Hematopoietic multipotent progenitor cell treated with erythropoietin and hydrocortisone succinate and interleukin-3 and kit ligand, for 8 days (in vitro differentiated cells): ENCODE measurements at regions not wholly inside any gene's neighbourhood (a gene's known extent, or its start where the extent isn't known, plus 50 kb on each side); places are given as distances from the start of the nearest gene placed in this dataset.
"Not testable (repeated sequence)": the region's sequence is repeated elsewhere in the genome, so short reads cannot be mapped to it uniquely, and the experiment has no call there.

Experiments used
- DNase-seq: peaks from one replicate; pipeline ENCODE4 v3.0.0-alpha.2; 2015

- DNase-seq: no peak
These were observed 267.1 kb downstream of the TSN start for GRCh38 chr2:122022531-122022930.

GRCh38 chr2:122023059-122023864 lies 267.8 kb downstream of the TSN start:
- no peak for DNase-seq

GRCh38 chr2:122027510-122028217 lies 272.2 kb downstream of the TSN start:
- no peak for DNase-seq

GRCh38 chr2:122028371-122029100 lies 273.1 kb downstream of the TSN start:
- DNase-seq: no peak

GRCh38 chr2:122029456-122029855 lies 274.0 kb downstream of the TSN start:
- no peak for DNase-seq

GRCh38 chr2:122029945-122030344 lies 274.5 kb downstream of the TSN start:
- no peak for DNase-seq

GRCh38 chr2:122031544-122032263 lies 276.3 kb downstream of the TSN start:
- peak; percentile 9 for DNase-seq

- DNase-seq: no peak
These were observed 276.8 kb downstream of the TSN start for GRCh38 chr2:122032264-122032645.

GRCh38 chr2:122033778-122034177 lies 278.3 kb downstream of the TSN start:
- DNase-seq: no peak

- DNase-seq: no peak
These were observed 278.9 kb downstream of the TSN start for GRCh38 chr2:122034344-122034743.

- DNase-seq: no peak
These were observed 279.3 kb downstream of the TSN start for GRCh38 chr2:122034777-122035176.

- DNase-seq: not testable (repeated sequence)
These were observed 283.4 kb downstream of the TSN start for GRCh38 chr2:122038816-122039215.

GRCh38 chr2:122041455-122041854 lies 286.0 kb downstream of the TSN start:
- DNase-seq: no peak

GRCh38 chr2:122051659-122052058 lies 296.2 kb downstream of the TSN start:
- not testable (repeated sequence) for DNase-seq

GRCh38 chr2:122055521-122055931 lies 300.1 kb downstream of the TSN start:
- no peak for DNase-seq

- no peak for DNase-seq
These were observed 301.4 kb downstream of the TSN start for GRCh38 chr2:122056853-122057252.

GRCh38 chr2:122061206-122061605 lies 305.8 kb downstream of the TSN start:
- DNase-seq: no peak

- DNase-seq: no peak
These were observed 306.4 kb downstream of the TSN start for GRCh38 chr2:122061831-122062230.

GRCh38 chr2:122062506-122062905 lies 307.1 kb downstream of the TSN start:
- DNase-seq: no peak

- DNase-seq: no peak
These were observed 308.3 kb downstream of the TSN start for GRCh38 chr2:122063716-122064115.

GRCh38 chr2:122070241-122070731 lies 314.8 kb downstream of the TSN start:
- DNase-seq: no peak

- DNase-seq: no peak
These were observed 317.2 kb downstream of the TSN start for GRCh38 chr2:122072666-122073065.

GRCh38 chr2:122074201-122074600 lies 318.8 kb downstream of the TSN start:
- DNase-seq: no peak
